PC-9 (cell line): ENCODE measurements at regions not wholly inside any gene's neighbourhood (a gene's known extent, or its start where the extent isn't known, plus 50 kb on each side); places are given as distances from the start of the nearest gene placed in this dataset.
"Not testable (repeated sequence)": the region's sequence is repeated elsewhere in the genome, so short reads cannot be mapped to it uniquely, and the experiment has no call there.

Source experiments
- CTCF ChIP-seq: fragments of 200-600 bp; sonication (generic); conservative IDR thresholded peaks from 2 replicates; pipeline ENCODE4 v1.6.1; 2017; ENCODE audit warnings: mixed run types, antibody characterized with exemption, mild to moderate bottlenecking, moderate library complexity
- EZH2 ChIP-seq: fragments of 200-600 bp; sonication (generic); IDR thresholded peaks from 2 replicates; pipeline ENCODE4 v1.8.0; 2017; ENCODE audit warnings: antibody characterized with exemption, low read depth

GRCh38 chr1:143831479-143832378, 140.1 kb downstream of the FAM72C start:
- TF ChIP-seq CTCF, EZH2: not testable (repeated sequence)
